Karpas-422 (cell line): ENCODE measurements at regions not wholly inside any gene's neighbourhood (a gene's known extent, or its start where the extent isn't known, plus 50 kb on each side); places are given as distances from the start of the nearest gene placed in this dataset.
A peak's percentile ranks its signal among the peaks of the same experiment; 100 is the strongest.

Experiments
- DNase-seq: peaks from one replicate; pipeline ENCODE4 v3.0.0-alpha.2; 2015
- H2AFZ ChIP-seq: fragments of 200-600 bp; sonication (generic); 2 replicates; pipeline ENCODE4 v1.6.1; 2014; ENCODE audit warnings: antibody characterized with exemption, low read length, mixed read lengths
- H3K27ac ChIP-seq: fragments of 200-600 bp; sonication (generic); 2 replicates; pipeline ENCODE4 v1.5.1; 2014; ENCODE audit warnings: mild to moderate bottlenecking, low read length, moderate library complexity
- H3K27me3 ChIP-seq: fragments of 200-600 bp; sonication (generic); 2 replicates; pipeline ENCODE4 v1.6.1; 2014; ENCODE audit warnings: low read length, mixed read lengths
- H3K36me3 ChIP-seq: fragments of 200-600 bp; sonication (generic); 2 replicates; pipeline ENCODE4 v1.6.1; 2014; ENCODE audit warnings: low read length, mixed read lengths; ENCODE audit not compliant: insufficient read depth
- H3K4me1 ChIP-seq: fragments of 200-600 bp; sonication (generic); 2 replicates; pipeline ENCODE4 v1.6.1; 2014; ENCODE audit warnings: mild to moderate bottlenecking, low read length, mixed read lengths
- H3K4me2 ChIP-seq: fragments of 200-600 bp; sonication (generic); 2 replicates; pipeline ENCODE4 v1.6.1; 2014; ENCODE audit warnings: low read length, low read depth, mild to moderate bottlenecking; ENCODE audit not compliant: poor library complexity, severe bottlenecking
- H3K4me3 ChIP-seq: fragments of 200-600 bp; sonication (generic); 2 replicates; pipeline ENCODE4 v1.5.1; 2014; ENCODE audit warnings: mild to moderate bottlenecking, antibody characterized with exemption, low read length, mixed read lengths
- H3K79me2 ChIP-seq: fragments of 200-600 bp; sonication (generic); 2 replicates; pipeline ENCODE4 v1.6.1; 2014; ENCODE audit warnings: mild to moderate bottlenecking, low read length, mixed read lengths
- H3K9ac ChIP-seq: fragments of 200-600 bp; sonication (generic); 2 replicates; pipeline ENCODE4 v1.6.0; 2014; ENCODE audit warnings: low read length
- H3K9me2 ChIP-seq: fragments of 200-600 bp; sonication (generic), shearing (Covaris generic); replicated peaks from 2 replicates; pipeline ENCODE4 v1.6.0; 2014; ENCODE audit warnings: mild to moderate bottlenecking, low read length, moderate library complexity; ENCODE audit not compliant: insufficient read depth
- H3K9me3 ChIP-seq: fragments of 300-700, 200-600 bp; sonication (generic); 2 replicates; pipeline ENCODE4 v1.6.1; 2014; ENCODE audit warnings: low read length, mixed read lengths
- H4K20me1 ChIP-seq: fragments of 200-600 bp; sonication (generic); 2 replicates; pipeline ENCODE4 v1.6.1; 2014; ENCODE audit warnings: mild to moderate bottlenecking, antibody characterized with exemption, low read length, low read depth; ENCODE audit not compliant: insufficient read depth

- no peak overlapping the region for H3K4me2 ChIP-seq
- H3K9me3 ChIP-seq: no peaks in the 10 kb centered on the region
Measured at GRCh38 chr16:85315866-85316265, 203.6 kb upstream of the CIBAR2 start.

GRCh38 chr16:85316321-85316919, 204.1 kb upstream of the CIBAR2 start:
- Histone ChIP-seq H3K4me1 (no peaks in the 10 kb centered on the region), H3K9ac (no peak overlapping the region), H3K27me3 (no peaks in the 10 kb centered on the region), H3K4me2 (no peak overlapping the region), H4K20me1 (no peaks in the 10 kb centered on the region), H3K9me3 (no peaks in the 10 kb centered on the region), H2AFZ (no peak overlapping the region), H3K79me2 (no peaks in the 10 kb centered on the region), H3K36me3 (no peaks in the 10 kb centered on the region), H3K27ac (no peak overlapping the region), H3K9me2 (no peaks in the 10 kb centered on the region), H3K4me3 (no peak overlapping the region)
- DNase-seq: peak; percentile 79

More at GRCh38 chr16:85315866-85316265, 203.6 kb upstream of the CIBAR2 start:
- H3K9ac ChIP-seq: no peak overlapping the region
- no peak overlapping the region for H3K27ac ChIP-seq
- no peaks in the 10 kb centered on the region for H3K36me3 ChIP-seq
- no peak overlapping the region for H3K4me3 ChIP-seq
- DNase-seq: no peak
- no peaks in the 10 kb centered on the region for H3K27me3 ChIP-seq
- H3K79me2 ChIP-seq: no peaks in the 10 kb centered on the region
- H3K9me2 ChIP-seq: no peaks in the 10 kb centered on the region
- no peaks in the 10 kb centered on the region for H4K20me1 ChIP-seq
- no peaks in the 10 kb centered on the region for H3K4me1 ChIP-seq
- H2AFZ ChIP-seq: no peak overlapping the region

GRCh38 chr16:85316944-85317343, 204.7 kb upstream of the CIBAR2 start:
- DNase-seq: no peak

DNA sequence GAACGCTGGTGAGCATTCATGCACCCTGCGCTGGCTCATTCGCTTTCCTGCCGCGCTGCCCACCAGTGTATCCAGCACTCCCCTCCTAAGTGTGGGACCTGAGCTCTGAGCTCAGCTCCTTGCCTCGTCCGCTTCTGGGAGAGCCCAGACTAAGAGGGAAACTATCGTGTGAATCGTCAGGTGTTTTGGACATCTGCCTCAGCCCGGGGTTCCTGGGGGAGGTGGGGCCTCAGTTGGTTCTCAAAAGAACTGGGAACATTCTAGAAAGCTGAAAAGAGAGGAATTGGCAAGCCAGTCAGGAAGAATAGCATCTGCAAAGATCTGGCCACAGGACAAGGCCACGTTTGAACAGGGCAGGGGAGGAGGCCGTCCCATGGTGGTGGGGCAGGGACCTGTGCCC, 205.4 kb upstream of the CIBAR2 start:
- Histone ChIP-seq H3K36me3 (no peaks in the 10 kb centered on the region), H3K9me3 (no peaks in the 10 kb centered on the region), H3K9ac (no peak overlapping the region), H3K4me1 (no peaks in the 10 kb centered on the region), H3K9me2 (no peaks in the 10 kb centered on the region), H3K4me2 (no peak overlapping the region), H2AFZ (no peak overlapping the region), H3K27ac (no peak overlapping the region), H3K4me3 (no peak overlapping the region), H4K20me1 (no peaks in the 10 kb centered on the region), H3K79me2 (no peaks in the 10 kb centered on the region), H3K27me3 (no peaks in the 10 kb centered on the region)
- no peak for DNase-seq

More at GRCh38 chr16:85316944-85317343, 204.7 kb upstream of the CIBAR2 start:
- H3K27me3 ChIP-seq: no peaks in the 10 kb centered on the region
- no peaks in the 10 kb centered on the region for H3K4me1 ChIP-seq
- no peak overlapping the region for H2AFZ ChIP-seq
- H4K20me1 ChIP-seq: no peaks in the 10 kb centered on the region
- H3K9ac ChIP-seq: no peak overlapping the region
- no peak overlapping the region for H3K27ac ChIP-seq
- no peaks in the 10 kb centered on the region for H3K9me2 ChIP-seq
- no peaks in the 10 kb centered on the region for H3K36me3 ChIP-seq
- H3K9me3 ChIP-seq: no peaks in the 10 kb centered on the region
- no peak overlapping the region for H3K4me2 ChIP-seq
- no peaks in the 10 kb centered on the region for H3K79me2 ChIP-seq
- H3K4me3 ChIP-seq: no peak overlapping the region

- Histone ChIP-seq H3K9me2 (no peaks in the 10 kb centered on the region), H2AFZ (no peak overlapping the region), H3K9ac (no peak overlapping the region)
Measured at GRCh38 chr16:85319208-85319983, 207.1 kb upstream of the CIBAR2 start.

DNA sequence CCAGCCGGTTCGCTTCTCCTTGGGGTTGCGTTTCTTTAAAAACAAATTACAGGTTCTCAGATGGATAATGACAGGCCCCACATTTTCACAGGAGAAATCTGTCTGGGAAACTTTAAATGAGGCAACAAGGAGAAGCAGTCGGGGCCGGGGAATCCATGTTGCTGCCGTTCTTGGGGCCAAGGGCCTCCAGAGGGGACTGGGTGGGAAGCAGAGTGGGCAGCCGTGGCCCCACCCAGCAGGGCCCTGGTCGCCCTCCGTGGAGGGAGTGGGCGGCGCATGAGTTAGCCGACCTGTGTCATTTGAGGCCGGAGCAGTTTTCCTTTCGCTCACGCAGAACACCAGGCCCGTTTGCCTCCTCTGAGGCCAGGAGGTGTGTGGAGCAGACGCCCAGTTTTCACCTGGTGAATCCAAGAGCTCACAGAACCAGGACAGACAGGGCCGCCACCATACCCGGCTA, 207.7 kb upstream of the CIBAR2 start:
- Histone ChIP-seq H3K27me3 (no peaks in the 10 kb centered on the region), H3K36me3 (no peaks in the 10 kb centered on the region), H3K79me2 (no peaks in the 10 kb centered on the region), H3K4me3 (no peak overlapping the region), H4K20me1 (no peaks in the 10 kb centered on the region), H3K4me2 (no peak overlapping the region), H3K27ac (no peak overlapping the region), H3K4me1 (no peaks in the 10 kb centered on the region), H3K9me2 (no peaks in the 10 kb centered on the region), H2AFZ (no peak overlapping the region), H3K9ac (no peak overlapping the region), H3K9me3 (no peaks in the 10 kb centered on the region)
- no peak for DNase-seq

More at GRCh38 chr16:85319208-85319983, 207.1 kb upstream of the CIBAR2 start:
- Histone ChIP-seq H3K27ac (no peak overlapping the region), H3K4me3 (no peak overlapping the region), H3K9me3 (no peaks in the 10 kb centered on the region), H4K20me1 (no peaks in the 10 kb centered on the region), H3K4me1 (no peaks in the 10 kb centered on the region), H3K27me3 (no peaks in the 10 kb centered on the region), H3K79me2 (no peaks in the 10 kb centered on the region), H3K4me2 (no peak overlapping the region), H3K36me3 (no peaks in the 10 kb centered on the region)
- no peak for DNase-seq

DNA sequence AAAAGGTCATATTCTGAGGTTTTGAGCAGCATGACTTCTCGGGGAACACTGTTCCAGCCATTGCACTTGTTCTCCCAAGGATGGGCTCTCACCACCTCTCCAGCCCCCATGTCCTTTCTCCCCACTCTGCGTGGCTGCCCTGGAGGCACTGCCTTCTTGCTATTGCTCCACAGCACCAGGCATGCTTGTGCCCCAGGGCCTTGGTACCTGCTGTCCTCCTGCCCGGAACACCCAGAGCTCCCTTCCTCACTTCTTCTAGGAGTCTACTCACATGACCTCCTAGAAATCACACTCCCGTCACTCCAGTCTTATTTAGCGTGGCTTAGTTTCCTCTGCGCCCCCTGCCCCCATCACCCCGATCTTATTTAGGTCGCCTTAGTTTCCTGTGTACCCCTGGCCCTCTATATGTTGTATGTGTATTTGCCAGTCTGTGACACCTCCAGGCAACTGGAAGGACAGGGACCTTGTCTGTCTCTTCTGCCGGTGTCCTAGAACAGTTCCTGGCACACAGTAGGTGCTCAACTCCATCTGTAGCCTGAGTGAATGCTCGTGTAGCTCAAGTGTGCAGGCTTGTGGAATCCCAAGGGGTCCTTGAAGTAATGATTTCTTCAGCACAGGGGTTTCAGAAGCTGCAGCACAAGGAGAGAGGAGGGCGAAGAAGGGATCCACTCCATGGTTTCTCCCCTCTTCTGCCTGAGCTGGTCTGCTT, 208.6 kb upstream of the CIBAR2 start:
- H3K36me3 ChIP-seq: no peaks in the 10 kb centered on the region
- no peak overlapping the region for H3K9ac ChIP-seq
- H3K9me3 ChIP-seq: no peaks in the 10 kb centered on the region
- no peak for DNase-seq
- H3K4me3 ChIP-seq: no peak overlapping the region
- H2AFZ ChIP-seq: no peak overlapping the region
- H3K27me3 ChIP-seq: no peaks in the 10 kb centered on the region
- H3K9me2 ChIP-seq: no peaks in the 10 kb centered on the region
- H3K27ac ChIP-seq: no peak overlapping the region
- no peaks in the 10 kb centered on the region for H4K20me1 ChIP-seq
- H3K4me1 ChIP-seq: no peaks in the 10 kb centered on the region
- H3K4me2 ChIP-seq: no peak overlapping the region
- H3K79me2 ChIP-seq: no peaks in the 10 kb centered on the region
